ENCODE measurements at regions not wholly inside any gene's neighbourhood (a gene's known extent, or its start where the extent isn't known, plus 50 kb on each side); places are given as distances from the start of the nearest gene placed in this dataset.

DNA sequence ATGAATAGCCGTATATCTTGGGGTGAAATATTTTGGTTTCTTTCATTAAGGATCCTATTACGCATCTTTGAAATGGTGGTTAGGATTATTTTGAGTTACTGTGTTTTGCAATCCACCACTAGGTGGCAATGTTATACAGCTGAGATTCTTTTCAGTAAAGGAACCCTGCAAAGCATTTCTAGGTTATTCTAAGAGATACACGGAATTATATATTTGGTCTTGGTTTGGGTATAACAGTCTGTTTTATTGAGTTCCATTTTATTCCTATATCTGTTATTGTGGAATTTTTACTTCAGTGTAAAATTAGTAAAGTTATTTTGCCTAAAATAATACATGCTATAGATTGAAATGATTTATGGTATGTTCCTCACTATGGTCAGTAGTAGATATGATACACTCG lies 62.9 kb upstream of the CPHXL start:
- TF ChIP-seq GATA2 (IDR thresholded peaks at IDR 0.05; ENCODE audit: low read depth, low read length) (no peak), GATA3 (IDR thresholded peaks at IDR 0.05; ENCODE audit: low read depth, low read length) (no peak)
